ENCODE measurements at regions not wholly inside any gene's neighbourhood (a gene's known extent, or its start where the extent isn't known, plus 50 kb on each side); places are given as distances from the start of the nearest gene placed in this dataset.
A peak's percentile ranks its signal among the peaks of the same experiment; 100 is the strongest.
"Not testable (repeated sequence)": the region's sequence is repeated elsewhere in the genome, so short reads cannot be mapped to it uniquely, and the experiment has no call there.

GRCh38 chr7:51589111-51589510 lies 272.5 kb upstream of the COBL start:
- H3K9me3 ChIP-seq, result no peaks in the 10 kb centered on the region
- H3K27ac ChIP-seq, result no peak overlapping the region
- no peaks in the 10 kb centered on the region for H3K36me3 ChIP-seq
- no peak overlapping the region for H3K9ac ChIP-seq
- H3K4me3 ChIP-seq, result no peak overlapping the region
- no peak for TF ChIP-seq Cebpa-rat (IDR thresholded peaks at IDR 0.05)
- H4K20me1 ChIP-seq, result no peaks in the 10 kb centered on the region
- peaks cover 46% of the 10 kb centered on the region for H3K4me1 ChIP-seq
- H3K4me2 ChIP-seq, result peak overlapping the region; percentile 42
- H3K27me3 ChIP-seq, result no peaks in the 10 kb centered on the region

DNA sequence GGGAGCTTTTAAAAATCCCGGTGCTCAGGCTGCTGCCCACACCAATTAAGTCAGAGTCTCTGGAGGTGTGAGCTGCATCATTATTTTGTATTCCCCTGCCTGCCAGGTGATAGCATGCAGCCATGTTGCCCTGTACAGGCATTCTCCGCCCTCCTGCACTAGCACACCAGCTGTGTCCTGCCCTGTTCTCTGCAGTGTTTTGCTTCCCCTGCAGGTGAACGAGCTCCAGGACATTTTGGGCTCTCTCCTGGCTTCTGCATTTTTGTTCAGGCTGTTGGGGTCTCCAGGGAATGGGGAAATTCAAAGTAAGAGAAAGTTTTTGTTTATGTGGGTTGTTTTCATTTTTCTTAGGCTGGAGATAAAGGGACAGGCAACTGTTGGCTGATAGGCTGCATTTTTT lies 271.0 kb upstream of the COBL start:
- Histone ChIP-seq H3K4me2 (peak overlapping the region; percentile 42), H3K9ac (no peak overlapping the region), H3K4me3 (no peak overlapping the region), H4K20me1 (no peaks in the 10 kb centered on the region), H3K27me3 (no peaks in the 10 kb centered on the region), H3K9me3 (no peaks in the 10 kb centered on the region), H3K4me1 (peaks cover 40% of the 10 kb centered on the region), H3K36me3 (no peaks in the 10 kb centered on the region), H3K27ac (no peak overlapping the region)
- no peak for TF ChIP-seq Cebpa-rat (IDR thresholded peaks at IDR 0.05)

DNA sequence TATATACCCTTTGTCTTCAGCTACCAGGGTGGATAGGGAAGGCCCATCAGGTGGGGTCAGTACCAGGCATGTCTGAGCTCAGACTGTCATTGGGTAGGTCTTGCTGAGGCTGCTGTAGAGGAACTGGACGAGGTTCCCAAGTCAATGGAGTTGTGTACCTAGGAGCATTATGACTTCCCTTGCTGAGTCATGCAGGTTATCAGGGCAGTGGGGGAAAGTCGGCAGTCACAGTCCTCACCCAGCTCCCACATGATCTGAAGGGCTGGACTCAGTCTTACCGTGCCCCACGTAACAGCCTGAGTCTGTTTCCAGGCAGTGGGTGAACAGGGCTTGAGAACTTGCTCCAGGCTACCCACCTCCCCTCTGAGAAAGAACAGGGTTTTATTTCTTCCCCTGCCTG lies 260.8 kb upstream of the COBL start:
- H3K4me3 ChIP-seq, result no peak overlapping the region
- no peak overlapping the region for H3K9ac ChIP-seq
- peaks cover 11% of the 10 kb centered on the region; the same call in 1 of the 2 replicates for H3K4me1 ChIP-seq
- H3K36me3 ChIP-seq, result no peaks in the 10 kb centered on the region
- H3K27ac ChIP-seq, result no peak overlapping the region
- no peaks in the 10 kb centered on the region for H4K20me1 ChIP-seq
- no peaks in the 10 kb centered on the region; the same call in 1 of the 2 replicates for H3K9me3 ChIP-seq
- no peaks in the 10 kb centered on the region for H3K27me3 ChIP-seq
- TF ChIP-seq Cebpa-rat (IDR thresholded peaks at IDR 0.05), result no peak
- no peak overlapping the region for H3K4me2 ChIP-seq

- H3K4me3 ChIP-seq, result no peak overlapping the region
Measured at GRCh38 chr7:51569581-51569980, 253.0 kb upstream of the COBL start.

DNA sequence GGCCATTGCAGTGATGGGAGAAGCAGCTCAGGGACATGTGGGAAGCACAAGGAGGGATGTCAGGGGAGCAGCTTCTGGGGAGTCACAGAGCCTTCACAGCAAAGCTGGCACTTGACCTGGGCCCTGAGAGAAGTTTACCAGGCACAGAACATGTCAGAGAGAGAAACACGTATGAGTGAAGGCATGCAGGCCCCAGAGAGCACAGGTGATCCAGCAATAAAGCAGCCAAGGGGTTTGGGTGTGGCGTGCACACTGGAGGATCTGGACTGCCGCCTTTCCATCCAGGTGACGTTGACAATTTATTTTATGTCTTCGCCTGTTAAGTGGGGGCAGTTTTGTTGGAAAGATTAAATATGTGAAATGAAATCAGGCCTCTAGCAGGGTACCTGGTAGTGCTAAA lies 252.6 kb upstream of the COBL start:
- no peak overlapping the region for H3K4me2 ChIP-seq
- no peak overlapping the region for H3K27ac ChIP-seq
- H3K27me3 ChIP-seq, result no peaks in the 10 kb centered on the region
- no peaks in the 10 kb centered on the region for H3K9me3 ChIP-seq
- no peak for TF ChIP-seq Cebpa-rat (IDR thresholded peaks at IDR 0.05)
- no peaks in the 10 kb centered on the region for H3K36me3 ChIP-seq
- H3K9ac ChIP-seq, result no peak overlapping the region
- peaks cover 5% of the 10 kb centered on the region; the same call in 1 of the 2 replicates for H3K4me1 ChIP-seq
- H4K20me1 ChIP-seq, result no peaks in the 10 kb centered on the region
- no peak overlapping the region for H3K4me3 ChIP-seq

More at GRCh38 chr7:51569581-51569980, 253.0 kb upstream of the COBL start:
- Histone ChIP-seq H3K36me3 (no peaks in the 10 kb centered on the region), H3K27ac (no peak overlapping the region), H3K9me3 (no peaks in the 10 kb centered on the region), H3K4me1 (peaks cover 5% of the 10 kb centered on the region; the same call in 1 of the 2 replicates), H3K9ac (no peak overlapping the region), H4K20me1 (no peaks in the 10 kb centered on the region), H3K27me3 (no peaks in the 10 kb centered on the region), H3K4me2 (no peak overlapping the region)
- no peak for TF ChIP-seq Cebpa-rat (IDR thresholded peaks at IDR 0.05)

DNA sequence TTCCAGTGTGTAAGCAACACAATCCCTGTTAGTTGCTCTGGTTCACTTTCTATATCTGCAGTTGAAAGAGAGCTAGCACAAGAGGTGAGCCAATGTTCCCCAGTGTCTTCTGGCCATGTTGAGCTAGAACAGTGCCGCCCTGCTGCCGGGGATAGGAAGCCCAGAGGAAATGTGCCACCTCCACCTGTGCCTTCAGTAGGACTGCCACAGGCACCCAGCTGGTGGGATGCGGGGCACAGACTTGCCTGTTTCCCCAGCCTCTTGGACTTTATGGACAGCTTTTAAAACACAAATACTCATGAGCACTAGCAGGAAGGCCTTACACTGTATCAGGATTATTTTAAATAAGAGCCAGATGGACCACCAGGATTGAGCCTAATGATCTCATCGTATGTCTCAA lies 234.5 kb upstream of the COBL start:
- Histone ChIP-seq H3K27me3 (no peaks in the 10 kb centered on the region), H3K4me3 (no peak overlapping the region), H3K4me2 (no peak overlapping the region), H3K4me1 (no peaks in the 10 kb centered on the region), H3K9ac (no peak overlapping the region), H3K9me3 (no peaks in the 10 kb centered on the region; the same call in 1 of the 2 replicates), H3K36me3 (no peaks in the 10 kb centered on the region), H4K20me1 (no peaks in the 10 kb centered on the region), H3K27ac (no peak overlapping the region)
- TF ChIP-seq Cebpa-rat (IDR thresholded peaks at IDR 0.05), result no peak

- Histone ChIP-seq H3K9me3 (no peaks in the 10 kb centered on the region), H3K27me3 (no peaks in the 10 kb centered on the region), H3K27ac (no peak overlapping the region), H3K36me3 (no peaks in the 10 kb centered on the region), H3K4me1 (peaks cover 5% of the 10 kb centered on the region; the same call in 1 of the 2 replicates), H3K4me2 (no peak overlapping the region), H3K9ac (no peak overlapping the region), H3K4me3 (no peak overlapping the region), H4K20me1 (no peaks in the 10 kb centered on the region)
- no peak for TF ChIP-seq Cebpa-rat (IDR thresholded peaks at IDR 0.05)
Measured at GRCh38 chr7:51545131-51545530, 228.5 kb upstream of the COBL start.

DNA sequence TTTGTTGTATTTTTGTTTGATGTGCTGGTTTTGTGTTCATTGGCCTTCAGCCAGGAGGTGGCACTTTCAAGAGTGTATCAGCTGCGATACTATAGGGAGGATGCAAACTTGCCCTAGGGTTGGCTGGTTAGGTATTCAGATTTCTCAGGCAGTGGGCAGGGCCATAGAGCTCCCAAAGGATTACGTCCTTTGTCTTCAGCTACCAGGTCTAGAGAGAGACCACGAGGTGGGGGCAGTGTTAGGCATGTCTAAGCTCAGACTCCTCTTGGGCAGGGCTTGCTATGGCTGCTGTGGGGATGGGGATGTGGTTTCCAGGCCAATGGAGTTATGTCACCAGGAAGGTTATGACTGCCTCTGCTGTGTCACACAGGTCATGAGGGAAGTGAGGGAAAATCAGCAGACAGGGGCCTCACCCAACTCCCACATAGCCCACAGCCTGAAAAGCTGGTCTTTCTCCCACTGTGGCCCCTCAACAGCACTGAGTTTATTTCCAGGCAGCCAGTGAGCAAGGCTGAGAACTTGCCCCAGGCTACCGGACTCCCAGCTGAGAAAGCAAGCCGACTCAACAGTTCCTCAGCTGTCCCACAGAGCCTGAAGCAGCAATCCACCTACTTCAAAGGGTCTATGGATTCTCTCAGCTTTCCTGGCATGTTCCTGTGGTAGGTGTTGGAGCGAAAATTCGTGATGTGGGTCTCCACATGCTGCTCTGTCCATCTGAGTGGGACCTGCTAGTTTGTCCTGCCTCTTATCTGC lies 227.4 kb upstream of the COBL start:
- TF ChIP-seq Cebpa-rat (IDR thresholded peaks at IDR 0.05), result no peak
- no peaks in the 10 kb centered on the region for H4K20me1 ChIP-seq
- H3K27me3 ChIP-seq, result no peaks in the 10 kb centered on the region

DNA sequence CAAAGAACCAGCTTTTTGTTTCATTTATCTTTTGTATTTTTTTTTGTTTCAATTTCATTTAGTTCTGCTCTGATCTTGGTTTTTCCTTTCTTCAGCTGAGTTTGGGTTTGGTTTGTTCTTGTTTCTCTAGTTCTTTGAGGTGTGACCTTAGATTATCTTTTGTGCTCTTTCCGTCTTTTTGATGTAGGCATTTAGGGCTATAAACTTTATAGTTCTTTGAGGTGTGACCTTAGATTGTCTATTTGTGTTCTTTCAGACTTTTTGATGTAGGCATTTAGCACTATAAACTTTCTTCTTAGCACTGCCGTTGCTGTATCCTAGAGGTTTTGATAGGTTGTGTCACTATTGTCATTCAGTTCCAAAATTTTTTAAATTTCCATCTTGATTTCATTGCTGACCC lies 224.3 kb upstream of the COBL start:
- H3K4me2 ChIP-seq, H3K9ac ChIP-seq, H3K4me3 ChIP-seq, H3K36me3 ChIP-seq, H3K9me3 ChIP-seq, H3K4me1 ChIP-seq, H4K20me1 ChIP-seq, H3K27me3 ChIP-seq, H3K27ac ChIP-seq: not testable (repeated sequence)

More for the DNA sequence above, 227.4 kb upstream of the COBL start:
- Histone ChIP-seq H3K27ac (no peak overlapping the region), H3K4me2 (no peak overlapping the region), H3K4me3 (no peak overlapping the region), H3K4me1 (peaks cover 5% of the 10 kb centered on the region; the same call in 1 of the 2 replicates), H3K9ac (no peak overlapping the region), H3K36me3 (no peaks in the 10 kb centered on the region), H3K9me3 (no peaks in the 10 kb centered on the region)

DNA sequence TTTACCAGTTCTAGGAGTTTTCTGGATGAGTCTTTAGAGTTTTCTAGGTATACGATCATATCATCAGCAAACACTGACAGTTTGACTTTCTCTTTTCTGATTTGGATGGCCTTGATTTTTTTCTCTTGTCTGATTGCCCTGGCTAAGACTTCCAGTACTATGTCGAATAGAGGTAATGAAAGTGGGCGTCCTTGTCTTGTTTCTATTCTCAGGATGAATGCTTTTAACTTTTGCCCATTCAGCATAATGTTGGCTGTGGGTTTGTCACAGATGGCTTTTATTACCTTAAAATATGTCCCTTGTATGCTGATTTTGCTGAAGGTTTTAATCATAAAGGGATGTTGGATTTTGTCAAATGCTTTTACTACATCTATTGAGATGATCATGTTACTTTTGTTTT lies 223.2 kb upstream of the COBL start:
- no peaks in the 10 kb centered on the region for H3K9me3 ChIP-seq
- no peak for TF ChIP-seq Cebpa-rat (IDR thresholded peaks at IDR 0.05)
- H3K36me3 ChIP-seq, result no peaks in the 10 kb centered on the region
- H3K4me2 ChIP-seq, result no peak overlapping the region
- no peak overlapping the region for H3K4me3 ChIP-seq
- no peaks in the 10 kb centered on the region for H3K27me3 ChIP-seq
- H4K20me1 ChIP-seq, result no peaks in the 10 kb centered on the region
- H3K4me1 ChIP-seq, result peaks cover 5% of the 10 kb centered on the region; the same call in 1 of the 2 replicates
- no peak overlapping the region for H3K27ac ChIP-seq
- no peak overlapping the region for H3K9ac ChIP-seq
